ENCODE measurements at regions not wholly inside any gene's neighbourhood (a gene's known extent, or its start where the extent isn't known, plus 50 kb on each side); places are given as distances from the start of the nearest gene placed in this dataset.

- TF ChIP-seq SPI1 (IDR thresholded peaks at IDR 0.05; ENCODE audit: low read depth, low read length) (no peak), POLR2AphosphoS5 (IDR thresholded peaks at IDR 0.05; ENCODE audit: low read depth, low read length) (no peak), POLR2A (IDR thresholded peaks at IDR 0.05; ENCODE audit: low read depth, low read length) (no peak)
These were observed 114.7 kb downstream of the MAP3K21 start for GRCh38 chr1:233442026-233442780.
